GM21717 (cell line): ENCODE measurements at regions not wholly inside any gene's neighbourhood (a gene's known extent, or its start where the extent isn't known, plus 50 kb on each side); places are given as distances from the start of the nearest gene placed in this dataset.
"Not testable (repeated sequence)": the region's sequence is repeated elsewhere in the genome, so short reads cannot be mapped to it uniquely, and the experiment has no call there.

Source experiments
- ATAC-seq: cut with Tn5 transposase; IDR thresholded peaks from one replicate; pipeline ENCODE4 v1.9.1; 2021; ENCODE audit warnings: mild to moderate bottlenecking, moderate library complexity; ENCODE audit not compliant: unreplicated experiment

- ATAC-seq: no peak
Observed at GRCh38 chr9:75274781-75275180, 186.5 kb downstream of the OSTF1 start.

GRCh38 chr9:75282047-75282446 lies 193.7 kb downstream of the OSTF1 start:
- no peak for ATAC-seq

GRCh38 chr9:75289332-75289731 lies 201.0 kb downstream of the OSTF1 start:
- ATAC-seq: no peak

- ATAC-seq: no peak
Observed at GRCh38 chr9:75299324-75299723, 211.0 kb downstream of the OSTF1 start.

GRCh38 chr9:75333624-75334023 lies 245.3 kb downstream of the OSTF1 start:
- ATAC-seq: no peak

GRCh38 chr9:75358846-75359245 lies 270.5 kb downstream of the OSTF1 start:
- ATAC-seq: no peak

GRCh38 chr9:75359638-75360037 lies 271.3 kb downstream of the OSTF1 start:
- no peak for ATAC-seq

- ATAC-seq: no peak
Observed at GRCh38 chr9:75360252-75360651, 271.9 kb downstream of the OSTF1 start.

- ATAC-seq: not testable (repeated sequence)
Observed at GRCh38 chr9:75362446-75362845, 274.1 kb downstream of the OSTF1 start.

- ATAC-seq: no peak
Observed at GRCh38 chr9:75365196-75365595, 276.9 kb downstream of the OSTF1 start.

- ATAC-seq: no peak
Observed at GRCh38 chr9:75369989-75370388, 281.7 kb downstream of the OSTF1 start.

GRCh38 chr9:75372499-75373268 lies 284.4 kb downstream of the OSTF1 start:
- no peak for ATAC-seq

GRCh38 chr9:75376680-75377254 lies 288.5 kb downstream of the OSTF1 start:
- no peak for ATAC-seq

- ATAC-seq: no peak
Observed at GRCh38 chr9:75378036-75378435, 289.7 kb downstream of the OSTF1 start.

- ATAC-seq: no peak
Observed at GRCh38 chr9:75378926-75379325, 290.6 kb downstream of the OSTF1 start.

- no peak for ATAC-seq
Observed at GRCh38 chr9:75382126-75382525, 293.8 kb downstream of the OSTF1 start.

- not testable (repeated sequence) for ATAC-seq
Observed at GRCh38 chr9:75383420-75384034, 295.2 kb downstream of the OSTF1 start.

- ATAC-seq: no peak
Observed at GRCh38 chr9:75385236-75385635, 296.9 kb downstream of the OSTF1 start.

GRCh38 chr9:75389101-75389500 lies 300.8 kb downstream of the OSTF1 start:
- ATAC-seq: no peak

GRCh38 chr9:75390951-75391350 lies 302.6 kb downstream of the OSTF1 start:
- ATAC-seq: no peak

- no peak for ATAC-seq
Observed at GRCh38 chr9:75391497-75391896, 303.2 kb downstream of the OSTF1 start.

- no peak for ATAC-seq
Observed at GRCh38 chr9:75395336-75395735, 307.0 kb downstream of the OSTF1 start.
